ENCODE measurements at regions not wholly inside any gene's neighbourhood (a gene's known extent, or its start where the extent isn't known, plus 50 kb on each side); places are given as distances from the start of the nearest gene placed in this dataset.

GRCh38 chr21:39022863-39023693 lies 160.2 kb downstream of the PSMG1 start:
- ChIA-PET POLR2A (no interaction called here), RAD21 (ENCODE audit: unreplicated experiment) (no interaction called here), SMC1A (ENCODE audit: uncharacterized antibody, unreplicated experiment) (interaction anchor here (1.2 kb wide), 1 partner anchor 34 kb away, joined by 4 read pairs; no protein-coding TSS in a partner anchor), CTCF (no interaction called here)
- Histone ChIP-seq H3K9me3 (replicated peaks; ENCODE audit: control insufficient read depth, insufficient read depth, low read length) (no peaks in the 10 kb centered on the region; the same call in 2 of the 3 replicates), H3K4me3 (no peak overlapping the region), H3K79me2 (ENCODE audit: control insufficient read depth, insufficient read depth, low read length) (no peaks in the 10 kb centered on the region), H3K36me3 (ENCODE audit: control insufficient read depth in 2 of 2, insufficient read depth in 2 of 2, low read length in 1 of 2) (no peaks in the 10 kb centered on the region), H4K20me1 (ENCODE audit: control insufficient read depth, insufficient read depth) (no peaks in the 10 kb centered on the region), H3K27me3 (replicated peaks in 1 of 2; ENCODE audit: control insufficient read depth in 2 of 2, insufficient read depth in 2 of 2, low read length in 1 of 2) (no peaks in the 10 kb centered on the region; a peak in 1 of 4 replicates), H3K4me1 (ENCODE audit: control insufficient read depth, insufficient read depth, low read length) (no peaks in the 10 kb centered on the region), H2AFZ (ENCODE audit: control insufficient read depth, low read depth, low read length) (no peak overlapping the region), H3K9ac (ENCODE audit: control insufficient read depth, insufficient read depth, low read length) (no peak overlapping the region), H3K4me2 (ENCODE audit: control insufficient read depth, insufficient read depth) (no peak overlapping the region), H3K27ac (ENCODE audit: control insufficient read depth, insufficient read depth) (no peak overlapping the region)
- DNase-seq (ENCODE audit: low read depth, low spot score) (no peak), FAIRE-seq (no peak), ATAC-seq (no peak)
- 57% methylated on average over 28 of the region's 28 CpGs for WGBS (ENCODE audit: insufficient coverage, insufficient replicate concordance, low lambda C conversion rate, missing lambda C conversion rate)
- in situ Hi-C loops (cut with MboI), result no loop called here
- intact Hi-C loops (cut with micrococcal nuclease; ENCODE audit: unreplicated experiment), result no loop called here
- no TSS peak for BruUV-seq (replicated peaks)
- TF ChIP-seq CBX3 (IDR thresholded peaks at IDR 0.05; ENCODE audit: borderline replicate concordance, low read depth) (no peak), FOXM1 (IDR thresholded peaks at IDR 0.05; ENCODE audit: low read depth, low read length) (no peak), PKNOX1 (IDR thresholded peaks at IDR 0.05) (no peak), CREM (IDR thresholded peaks at IDR 0.05; ENCODE audit: low read depth) (no peak), CHD1 (IDR thresholded peaks at IDR 0.05; ENCODE audit: low read depth, low read length) (no peak), ATF3 (IDR thresholded peaks at IDR 0.05; ENCODE audit: borderline replicate concordance, extremely low read depth, low read depth, low read length) (no peak), SIN3A (IDR thresholded peaks at IDR 0.05; ENCODE audit: low read depth, low read length) (no peak), ZZZ3 (IDR thresholded peaks at IDR 0.05; ENCODE audit: control insufficient read depth, insufficient read length, low read depth) (no peak), RELB (IDR thresholded peaks at IDR 0.05; ENCODE audit: low read depth) (no peak), RB1 (IDR thresholded peaks at IDR 0.05; ENCODE audit: borderline replicate concordance) (no peak), REST (IDR thresholded peaks at IDR 0.05; ENCODE audit: low read depth, low read length) (no peak), NKRF (conservative IDR thresholded peaks at IDR 0.05) (no peak), HDAC6 (IDR thresholded peaks at IDR 0.05; ENCODE audit: unreplicated experiment) (no peak)

Measured in GM12878 (cell line).